BJ (cell line): ENCODE measurements at regions not wholly inside any gene's neighbourhood (a gene's known extent, or its start where the extent isn't known, plus 50 kb on each side); places are given as distances from the start of the nearest gene placed in this dataset.
"Not testable (repeated sequence)": the region's sequence is repeated elsewhere in the genome, so short reads cannot be mapped to it uniquely, and the experiment has no call there.

Source experiments
- CTCF ChIA-PET: fragments of 350-600 bp; formaldehyde crosslinking; extraction: SDS; loops from one replicate; lab custom pipeline; 2021; ENCODE audit warnings: antibody characterized with exemption, inconsistent platforms; lab: Yijun Ruan, JAX
- POLR2A ChIA-PET: fragments of 300-600 bp; sonication (Branson Sonifier 250); formaldehyde crosslinking; extraction: SDS; loops from one replicate; lab custom pipeline; 2021; ENCODE audit warnings: antibody characterized with exemption; lab: Charles Lee
- DNase-seq: peaks from one replicate; pipeline ENCODE4 v3.0.0-alpha.2; 2011; ENCODE audit warnings: low read depth
- H3K27me3 ChIP-seq: 2 replicates; pipeline ENCODE4 v1.6.0; 2011; ENCODE audit warnings: low read length; ENCODE audit not compliant: control insufficient read depth, insufficient read depth
- H3K36me3 ChIP-seq: 2 replicates; pipeline ENCODE4 v1.5.1; 2011; ENCODE audit warnings: low read length; ENCODE audit not compliant: control insufficient read depth, insufficient read depth
- H3K4me3 ChIP-seq: 2 replicates; pipeline ENCODE4 v1.5.1; 2011; ENCODE audit warnings: low read depth, mild to moderate bottlenecking, control low read depth, low read length
- TF ChIP-seq, protein P1 (sequence below): IDR thresholded peaks from 2 replicates; pipeline ENCODE4 v1.5.1; 2011; ENCODE audit warnings: low read depth, mild to moderate bottlenecking, control low read depth, inconsistent platforms, low read length, moderate library complexity; ENCODE audit not compliant: insufficient read depth

- DNase-seq, result no peak
- TF ChIP-seq, protein P1, sequence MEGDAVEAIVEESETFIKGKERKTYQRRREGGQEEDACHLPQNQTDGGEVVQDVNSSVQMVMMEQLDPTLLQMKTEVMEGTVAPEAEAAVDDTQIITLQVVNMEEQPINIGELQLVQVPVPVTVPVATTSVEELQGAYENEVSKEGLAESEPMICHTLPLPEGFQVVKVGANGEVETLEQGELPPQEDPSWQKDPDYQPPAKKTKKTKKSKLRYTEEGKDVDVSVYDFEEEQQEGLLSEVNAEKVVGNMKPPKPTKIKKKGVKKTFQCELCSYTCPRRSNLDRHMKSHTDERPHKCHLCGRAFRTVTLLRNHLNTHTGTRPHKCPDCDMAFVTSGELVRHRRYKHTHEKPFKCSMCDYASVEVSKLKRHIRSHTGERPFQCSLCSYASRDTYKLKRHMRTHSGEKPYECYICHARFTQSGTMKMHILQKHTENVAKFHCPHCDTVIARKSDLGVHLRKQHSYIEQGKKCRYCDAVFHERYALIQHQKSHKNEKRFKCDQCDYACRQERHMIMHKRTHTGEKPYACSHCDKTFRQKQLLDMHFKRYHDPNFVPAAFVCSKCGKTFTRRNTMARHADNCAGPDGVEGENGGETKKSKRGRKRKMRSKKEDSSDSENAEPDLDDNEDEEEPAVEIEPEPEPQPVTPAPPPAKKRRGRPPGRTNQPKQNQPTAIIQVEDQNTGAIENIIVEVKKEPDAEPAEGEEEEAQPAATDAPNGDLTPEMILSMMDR, result no peak
- POLR2A ChIA-PET, result no interaction called here
- Histone ChIP-seq H3K27me3 (no peaks in the 10 kb centered on the region), H3K4me3 (no peak overlapping the region), H3K36me3 (no peaks in the 10 kb centered on the region)
- CTCF ChIA-PET, result no interaction called here
These were observed 358.3 kb upstream of the KIAA1217 start for GRCh38 chr10:23850631-23851030.

- TF ChIP-seq, protein P1, result no peak
- ChIA-PET CTCF (no interaction called here), POLR2A (no interaction called here)
These were observed 349.3 kb upstream of the KIAA1217 start for GRCh38 chr10:23859598-23859997.

GRCh38 chr10:23864631-23865147, 344.2 kb upstream of the KIAA1217 start:
- no peak for DNase-seq
- Histone ChIP-seq H3K36me3 (no peaks in the 10 kb centered on the region), H3K27me3 (no peaks in the 10 kb centered on the region), H3K4me3 (no peak overlapping the region)
- CTCF ChIA-PET, result no interaction called here
- POLR2A ChIA-PET, result no interaction called here
- TF ChIP-seq, protein P1, result no peak

More at GRCh38 chr10:23859598-23859997, 349.3 kb upstream of the KIAA1217 start:
- Histone ChIP-seq H3K4me3 (no peak overlapping the region), H3K36me3 (no peaks in the 10 kb centered on the region), H3K27me3 (no peaks in the 10 kb centered on the region)
- no peak for DNase-seq

GRCh38 chr10:23866985-23867384, 342.0 kb upstream of the KIAA1217 start:
- H3K4me3 ChIP-seq, DNase-seq, POLR2A ChIA-PET, H3K36me3 ChIP-seq, H3K27me3 ChIP-seq, CTCF ChIA-PET: not testable (repeated sequence)

GRCh38 chr10:23868121-23868520, 340.8 kb upstream of the KIAA1217 start:
- H3K27me3 ChIP-seq, result no peaks in the 10 kb centered on the region
- H3K36me3 ChIP-seq, result no peaks in the 10 kb centered on the region
- ChIA-PET POLR2A (no interaction called here), CTCF (no interaction called here)
- no peak overlapping the region for H3K4me3 ChIP-seq
- TF ChIP-seq, protein P1, result no peak
- DNase-seq, result no peak

- H3K36me3 ChIP-seq, result no peaks in the 10 kb centered on the region
- ChIA-PET CTCF (no interaction called here), POLR2A (no interaction called here)
- TF ChIP-seq, protein P1, result no peak
- no peaks in the 10 kb centered on the region for H3K27me3 ChIP-seq
- no peak overlapping the region for H3K4me3 ChIP-seq
- DNase-seq, result no peak
These were observed 339.4 kb upstream of the KIAA1217 start for GRCh38 chr10:23869548-23869947.
